ENCODE measurements at regions not wholly inside any gene's neighbourhood (a gene's known extent, or its start where the extent isn't known, plus 50 kb on each side); places are given as distances from the start of the nearest gene placed in this dataset.

- DNase-seq (ENCODE audit: low read depth, low spot score): no peak
Measured at GRCh38 chr2:22198381-22199283, 1074.9 kb downstream of the TDRD15 start.

GRCh38 chr2:22199994-22200393 lies 1076.2 kb downstream of the TDRD15 start:
- DNase-seq (ENCODE audit: low read depth, low spot score): no peak

GRCh38 chr2:22209545-22209944 lies 1085.8 kb downstream of the TDRD15 start:
- DNase-seq (ENCODE audit: low read depth, low spot score): no peak

GRCh38 chr2:22213237-22213636 lies 1089.5 kb downstream of the TDRD15 start:
- DNase-seq (ENCODE audit: low read depth, low spot score): no peak

GRCh38 chr2:22215517-22215916 lies 1091.7 kb downstream of the TDRD15 start:
- DNase-seq (ENCODE audit: low read depth, low spot score): no peak

- no peak for DNase-seq (ENCODE audit: low read depth, low spot score)
Measured at GRCh38 chr2:22217881-22218280, 1094.1 kb downstream of the TDRD15 start.

- DNase-seq (ENCODE audit: low read depth, low spot score): no peak
Measured at GRCh38 chr2:22221006-22221405, 1097.2 kb downstream of the TDRD15 start.

- no peak for DNase-seq (ENCODE audit: low read depth, low spot score)
Measured at GRCh38 chr2:22238967-22239366, 1115.2 kb downstream of the TDRD15 start.

GRCh38 chr2:22247466-22247865 lies 1123.7 kb downstream of the TDRD15 start:
- DNase-seq (ENCODE audit: low read depth, low spot score): no peak

GRCh38 chr2:22248851-22249250 lies 1125.1 kb downstream of the TDRD15 start:
- no peak for DNase-seq (ENCODE audit: low read depth, low spot score)

- DNase-seq (ENCODE audit: low read depth, low spot score): no peak
Measured at GRCh38 chr2:22253171-22253570, 1129.4 kb downstream of the TDRD15 start.

- DNase-seq (ENCODE audit: low read depth, low spot score): no peak
Measured at GRCh38 chr2:22261165-22261564, 1123.8 kb upstream of the KLHL29 start.

GRCh38 chr2:22270341-22270740 lies 1114.6 kb upstream of the KLHL29 start:
- DNase-seq (ENCODE audit: low read depth, low spot score): no peak

- no peak for DNase-seq (ENCODE audit: low read depth, low spot score)
Measured at GRCh38 chr2:22273853-22274252, 1111.1 kb upstream of the KLHL29 start.

GRCh38 chr2:22274661-22275060 lies 1110.3 kb upstream of the KLHL29 start:
- DNase-seq (ENCODE audit: low read depth, low spot score): no peak

GRCh38 chr2:22276696-22277095 lies 1108.3 kb upstream of the KLHL29 start:
- no peak for DNase-seq (ENCODE audit: low read depth, low spot score)

- DNase-seq (ENCODE audit: low read depth, low spot score): no peak
Measured at GRCh38 chr2:22279541-22279940, 1105.4 kb upstream of the KLHL29 start.

GRCh38 chr2:22281033-22281432 lies 1103.9 kb upstream of the KLHL29 start:
- DNase-seq (ENCODE audit: low read depth, low spot score): no peak

GRCh38 chr2:22282220-22282619 lies 1102.8 kb upstream of the KLHL29 start:
- DNase-seq (ENCODE audit: low read depth, low spot score): no peak

GRCh38 chr2:22282916-22283315 lies 1102.1 kb upstream of the KLHL29 start:
- DNase-seq (ENCODE audit: low read depth, low spot score): no peak

- no peak for DNase-seq (ENCODE audit: low read depth, low spot score)
Measured at GRCh38 chr2:22283436-22283835, 1101.5 kb upstream of the KLHL29 start.

GRCh38 chr2:22290302-22290701 lies 1094.7 kb upstream of the KLHL29 start:
- no peak for DNase-seq (ENCODE audit: low read depth, low spot score)

GRCh38 chr2:22290909-22291473 lies 1094.0 kb upstream of the KLHL29 start:
- no peak for DNase-seq (ENCODE audit: low read depth, low spot score)

Measured in pulmonary artery endothelial cell (primary cell).